Keratinocyte (primary cell): ENCODE measurements at regions not wholly inside any gene's neighbourhood (a gene's known extent, or its start where the extent isn't known, plus 50 kb on each side); places are given as distances from the start of the nearest gene placed in this dataset.

Experiments used
- DNase-seq: peaks from one replicate; pipeline ENCODE4 v3.0.0-alpha.2; 2011; ENCODE audit warnings: low read depth, missing footprints, low spot score
- FAIRE-seq: peaks from 2 replicates; lab custom pipeline; 2011; peaks lifted over from hg19 to GRCh38; lab: Jason Lieb, UNC
- H2AFZ ChIP-seq: 2 replicates; pipeline ENCODE4 v1.6.0; 2012; ENCODE audit warnings: low read length, control low read depth, inconsistent platforms; ENCODE audit not compliant: control insufficient read depth
- H3K27ac ChIP-seq: 2 replicates; pipeline ENCODE4 v1.5.1; 2011; ENCODE audit warnings: low read length; ENCODE audit not compliant: control insufficient read depth, insufficient read depth
- H3K27me3 ChIP-seq: 3 replicates; pipeline ENCODE4 v1.6.0; 2011; ENCODE audit warnings: low read length; ENCODE audit not compliant: control insufficient read depth, insufficient read depth; ENCODE audit errors: extremely low read depth
- H3K36me3 ChIP-seq, 2 experiments: 2 replicates in 1 of 2; 3 replicates in 1 of 2; pipeline ENCODE4 v1.5.1; 2011; ENCODE audit warnings: low read length in 2 of 2, mild to moderate bottlenecking in 1 of 2; ENCODE audit not compliant: control insufficient read depth in 2 of 2, insufficient read depth in 2 of 2; ENCODE audit errors: extremely low read depth in 1 of 2
- H3K4me1 ChIP-seq: 3 replicates; pipeline ENCODE4 v1.5.1; 2011; ENCODE audit warnings: low read length; ENCODE audit not compliant: control insufficient read depth, insufficient read depth; ENCODE audit errors: extremely low read depth
- H3K4me2 ChIP-seq: 3 replicates; pipeline ENCODE4 v1.6.0; 2011; ENCODE audit warnings: low read depth, low read length; ENCODE audit not compliant: control insufficient read depth, insufficient read depth; ENCODE audit errors: extremely low read depth
- H3K4me3 ChIP-seq, 3 experiments: fragments of 200-600 bp in 1 of 3; sonication (generic) in 1 of 3; 2 replicates in 2 of 3; 3 replicates in 1 of 3; pipeline ENCODE4 v1.5.1; 2011 to 2016; ENCODE audit warnings: low read length in 3 of 3, mild to moderate bottlenecking in 3 of 3, control low read depth in 2 of 3, inconsistent platforms in 1 of 3, low read depth in 1 of 3, mixed read lengths in 1 of 3, mixed run types in 1 of 3, moderate library complexity in 1 of 3; ENCODE audit not compliant: control insufficient read depth in 2 of 3, insufficient read depth in 2 of 3; ENCODE audit errors: extremely low read depth in 1 of 3
- H3K79me2 ChIP-seq: 2 replicates; pipeline ENCODE4 v1.6.0; 2012; ENCODE audit warnings: low read length; ENCODE audit not compliant: control insufficient read depth, insufficient read depth
- H3K9ac ChIP-seq: 3 replicates; pipeline ENCODE4 v1.6.0; 2011; ENCODE audit warnings: low read length; ENCODE audit not compliant: control insufficient read depth, insufficient read depth; ENCODE audit errors: extremely low read depth
- H3K9me1 ChIP-seq: 3 replicates; pipeline ENCODE4 v1.6.0; 2011; ENCODE audit warnings: low read length; ENCODE audit not compliant: control insufficient read depth, insufficient read depth; ENCODE audit errors: extremely low read depth
- H3K9me3 ChIP-seq: 2 replicates; pipeline ENCODE4 v1.5.1; 2012; ENCODE audit warnings: low read depth, low read length; ENCODE audit not compliant: control insufficient read depth
- H4K20me1 ChIP-seq: 3 replicates; pipeline ENCODE4 v1.6.0; 2011; ENCODE audit warnings: low read length; ENCODE audit not compliant: control insufficient read depth, insufficient read depth; ENCODE audit errors: extremely low read depth
- CTCF ChIP-seq, 3 experiments: IDR thresholded peaks in 1 of 3; conservative IDR thresholded peaks in 1 of 3; optimal IDR thresholded peaks in 1 of 3; 2 replicates in 2 of 3; 3 replicates in 1 of 3; pipeline versions ENCODE3 to v1.5.1; 2011; ENCODE audit warnings: low read length in 3 of 3, mild to moderate bottlenecking in 3 of 3, moderate library complexity in 2 of 3, control low read depth in 1 of 3, inconsistent platforms in 1 of 3; ENCODE audit not compliant: insufficient read depth in 2 of 3; ENCODE audit errors: extremely low read depth in 1 of 3
- EZH2 ChIP-seq: IDR thresholded peaks from one replicate; pipeline ENCODE4 v1.6.1; 2012; ENCODE audit warnings: inconsistent platforms, mild to moderate bottlenecking, low read length, moderate library complexity
- dilution Hi-C: fragments of 300-500 bp; cut with MboI; formaldehyde crosslinking; loops from one replicate; pipeline ENCODE4 v1.7.0; 2020; ENCODE audit warnings: low sequenced_read_pairs; ENCODE audit not compliant: extremely low pct_ligation_motif_present

- no peak for TF ChIP-seq EZH2
- no peak for TF ChIP-seq CTCF (optimal IDR thresholded peaks at IDR 0.05 in 1 of 3, IDR thresholded peaks at IDR 0.05 in 1 of 3, conservative IDR thresholded peaks at IDR 0.05 in 1 of 3; ENCODE audit: extremely low read depth in 1 of 3, insufficient read depth in 2 of 3, low read length in 3 of 3)
- Histone ChIP-seq H3K4me2 (no peak overlapping the region), H3K79me2 (no peaks in the 10 kb centered on the region), H3K4me3 (no peak overlapping the region), H3K27me3 (no peaks in the 10 kb centered on the region), H3K9me1 (no peaks in the 10 kb centered on the region), H2AFZ (no peak overlapping the region), H4K20me1 (no peaks in the 10 kb centered on the region), H3K4me1 (no peaks in the 10 kb centered on the region), H3K36me3 (no peaks in the 10 kb centered on the region), H3K9ac (no peak overlapping the region), H3K27ac (no peak overlapping the region), H3K9me3 (no peaks in the 10 kb centered on the region)
- FAIRE-seq (no peak), DNase-seq (no peak)
- dilution Hi-C loops: no loop called here
These were observed 256.3 kb upstream of the MAGI2 start for GRCh38 chr7:79709574-79710409.

- Histone ChIP-seq H3K27ac (no peak overlapping the region), H3K79me2 (no peaks in the 10 kb centered on the region), H3K9ac (no peak overlapping the region), H3K36me3 (no peaks in the 10 kb centered on the region), H2AFZ (no peak overlapping the region), H3K4me2 (no peak overlapping the region), H3K4me3 (no peak overlapping the region), H4K20me1 (no peaks in the 10 kb centered on the region), H3K9me3 (no peaks in the 10 kb centered on the region), H3K4me1 (no peaks in the 10 kb centered on the region), H3K27me3 (no peaks in the 10 kb centered on the region), H3K9me1 (no peaks in the 10 kb centered on the region)
- peak; percentile 61 for FAIRE-seq
- dilution Hi-C loops: no loop called here
- TF ChIP-seq EZH2: no peak
- no peak for DNase-seq
These were observed 248.6 kb upstream of the MAGI2 start for GRCh38 chr7:79702116-79702515.

GRCh38 chr7:79692015-79692414 lies 238.5 kb upstream of the MAGI2 start:
- Histone ChIP-seq H3K9ac (no peak overlapping the region), H3K79me2 (no peaks in the 10 kb centered on the region), H3K36me3 (no peaks in the 10 kb centered on the region), H3K27me3 (no peaks in the 10 kb centered on the region), H3K4me1 (peaks cover 8% of the 10 kb centered on the region), H3K9me1 (no peaks in the 10 kb centered on the region), H4K20me1 (no peaks in the 10 kb centered on the region), H3K27ac (peak overlapping the region; percentile 36), H3K4me3 (no peak overlapping the region), H3K4me2 (peak overlapping the region; percentile 41), H3K9me3 (no peaks in the 10 kb centered on the region), H2AFZ (peak overlapping the region; percentile 46)
- dilution Hi-C loops: no loop called here
- DNase-seq: peak; percentile 69
- no peak for TF ChIP-seq EZH2
- FAIRE-seq: peak; percentile 84
